ENCODE measurements at regions not wholly inside any gene's neighbourhood (a gene's known extent, or its start where the extent isn't known, plus 50 kb on each side); places are given as distances from the start of the nearest gene placed in this dataset.

- H3K79me2 ChIP-seq (ENCODE audit: insufficient read depth, low read length), result no peaks in the 10 kb centered on the region
- no peaks in the 10 kb centered on the region for H4K20me1 ChIP-seq (ENCODE audit: insufficient read depth, low read length)
- no peak overlapping the region for H3K9ac ChIP-seq (ENCODE audit: low read length)
- no peak overlapping the region for H3K4me2 ChIP-seq (ENCODE audit: low read length)
- H3K27me3 ChIP-seq (ENCODE audit: insufficient read depth, low read length), result no peaks in the 10 kb centered on the region
- H3K27ac ChIP-seq (ENCODE audit: low read depth, low read length, poor library complexity, severe bottlenecking), result no peak overlapping the region
- H3K4me1 ChIP-seq (ENCODE audit: insufficient read depth, low read length, severe bottlenecking), result no peaks in the 10 kb centered on the region
- no peaks in the 10 kb centered on the region for H3K9me2 ChIP-seq (ENCODE audit: low read depth, low read length)
- no peaks in the 10 kb centered on the region for H3F3A ChIP-seq (ENCODE audit: insufficient read depth, low read length)
- H2AFZ ChIP-seq (ENCODE audit: low read length), result no peak overlapping the region
- H3K9me3 ChIP-seq (ENCODE audit: low read length), result no peaks in the 10 kb centered on the region
- H3K4me3 ChIP-seq (ENCODE audit: low read depth, low read length, poor library complexity, severe bottlenecking), result no peak overlapping the region
- TF ChIP-seq EZH2 (IDR thresholded peaks at IDR 0.05; ENCODE audit: borderline replicate concordance, low read length) (no peak), CTCF (IDR thresholded peaks at IDR 0.05; ENCODE audit: low read length) (no peak)
- H3K36me3 ChIP-seq (ENCODE audit: insufficient read depth, low read length), result no peaks in the 10 kb centered on the region
Measured at GRCh38 chr13:73244467-73244866, 185.7 kb downstream of the KLF5 start.

- H4K20me1 ChIP-seq (ENCODE audit: insufficient read depth, low read length), result no peaks in the 10 kb centered on the region
- H3K79me2 ChIP-seq (ENCODE audit: insufficient read depth, low read length), result no peaks in the 10 kb centered on the region
- no peak overlapping the region for H2AFZ ChIP-seq (ENCODE audit: low read length)
- H3F3A ChIP-seq (ENCODE audit: insufficient read depth, low read length), result no peaks in the 10 kb centered on the region
- H3K9ac ChIP-seq (ENCODE audit: low read length), result no peak overlapping the region
- no peaks in the 10 kb centered on the region for H3K4me1 ChIP-seq (ENCODE audit: insufficient read depth, low read length, severe bottlenecking)
- no peaks in the 10 kb centered on the region for H3K36me3 ChIP-seq (ENCODE audit: insufficient read depth, low read length)
- H3K9me3 ChIP-seq (ENCODE audit: low read length), result no peaks in the 10 kb centered on the region
- no peak overlapping the region for H3K4me2 ChIP-seq (ENCODE audit: low read length)
- no peaks in the 10 kb centered on the region for H3K27me3 ChIP-seq (ENCODE audit: insufficient read depth, low read length)
- no peak for TF ChIP-seq CTCF (IDR thresholded peaks at IDR 0.05; ENCODE audit: low read length)
- no peak for TF ChIP-seq EZH2 (IDR thresholded peaks at IDR 0.05; ENCODE audit: borderline replicate concordance, low read length)
- H3K9me2 ChIP-seq (ENCODE audit: low read depth, low read length), result no peaks in the 10 kb centered on the region
- H3K27ac ChIP-seq (ENCODE audit: low read depth, low read length, poor library complexity, severe bottlenecking), result no peak overlapping the region
- no peak overlapping the region for H3K4me3 ChIP-seq (ENCODE audit: low read depth, low read length, poor library complexity, severe bottlenecking)
Measured at GRCh38 chr13:73242515-73243015, 183.8 kb downstream of the KLF5 start.

- H3K36me3 ChIP-seq (ENCODE audit: insufficient read depth, low read length), result no peaks in the 10 kb centered on the region
- no peak overlapping the region for H2AFZ ChIP-seq (ENCODE audit: low read length)
- H3K4me2 ChIP-seq (ENCODE audit: low read length), result no peak overlapping the region
- H3K4me1 ChIP-seq (ENCODE audit: insufficient read depth, low read length, severe bottlenecking), result no peaks in the 10 kb centered on the region
- H3K9me3 ChIP-seq (ENCODE audit: low read length), result no peaks in the 10 kb centered on the region
- no peak overlapping the region for H3K9ac ChIP-seq (ENCODE audit: low read length)
- TF ChIP-seq CTCF (IDR thresholded peaks at IDR 0.05; ENCODE audit: low read length), result no peak
- no peak for TF ChIP-seq EZH2 (IDR thresholded peaks at IDR 0.05; ENCODE audit: borderline replicate concordance, low read length)
- H3K4me3 ChIP-seq (ENCODE audit: low read depth, low read length, poor library complexity, severe bottlenecking), result no peak overlapping the region
- no peaks in the 10 kb centered on the region for H3K27me3 ChIP-seq (ENCODE audit: insufficient read depth, low read length)
- no peak overlapping the region for H3K27ac ChIP-seq (ENCODE audit: low read depth, low read length, poor library complexity, severe bottlenecking)
- H3K9me2 ChIP-seq (ENCODE audit: low read depth, low read length), result no peaks in the 10 kb centered on the region
- no peaks in the 10 kb centered on the region for H3F3A ChIP-seq (ENCODE audit: insufficient read depth, low read length)
- no peaks in the 10 kb centered on the region for H3K79me2 ChIP-seq (ENCODE audit: insufficient read depth, low read length)
- no peaks in the 10 kb centered on the region for H4K20me1 ChIP-seq (ENCODE audit: insufficient read depth, low read length)
Measured at GRCh38 chr13:73240193-73240592, 181.4 kb downstream of the KLF5 start.
